Nephron (organoid): ENCODE measurements at regions not wholly inside any gene's neighbourhood (a gene's known extent, or its start where the extent isn't known, plus 50 kb on each side); places are given as distances from the start of the nearest gene placed in this dataset.

ENCODE experiments used
- H3K27ac Mint-ChIP-seq, 3 experiments: 2 replicates each; pipeline ENCODE4 v1.8.0; 2020; ENCODE audit warnings: mixed read lengths in 3 of 3, mild to moderate bottlenecking in 2 of 3, moderate library complexity in 1 of 3
- H3K27me3 Mint-ChIP-seq: 2 replicates; pipeline ENCODE4 v1.8.0; 2021; ENCODE audit warnings: low read depth, mild to moderate bottlenecking, moderate library complexity, mixed read lengths
- H3K36me3 Mint-ChIP-seq: 2 replicates; pipeline ENCODE4 v1.8.0; 2020; ENCODE audit warnings: low read depth, mixed read lengths
- H3K4me1 Mint-ChIP-seq: 2 replicates; pipeline ENCODE4 v1.8.0; 2020; ENCODE audit warnings: mixed read lengths
- H3K4me3 Mint-ChIP-seq, 3 experiments: 2 replicates each; pipeline ENCODE4 v1.8.0; 2020; ENCODE audit warnings: mild to moderate bottlenecking in 3 of 3, mixed read lengths in 3 of 3, moderate library complexity in 2 of 3
- H3K9me3 Mint-ChIP-seq: 2 replicates; pipeline ENCODE4 v1.8.0; 2020; ENCODE audit warnings: mixed read lengths
- TF ChIP-seq, protein P1 (sequence below), 3 experiments: fragments of 200-600 bp; sonication (generic); IDR thresholded peaks; one replicate each; pipeline ENCODE4 v1.5.0; 2021; ENCODE audit warnings: antibody characterized with exemption in 3 of 3; ENCODE audit not compliant: unreplicated experiment in 3 of 3

DNA sequence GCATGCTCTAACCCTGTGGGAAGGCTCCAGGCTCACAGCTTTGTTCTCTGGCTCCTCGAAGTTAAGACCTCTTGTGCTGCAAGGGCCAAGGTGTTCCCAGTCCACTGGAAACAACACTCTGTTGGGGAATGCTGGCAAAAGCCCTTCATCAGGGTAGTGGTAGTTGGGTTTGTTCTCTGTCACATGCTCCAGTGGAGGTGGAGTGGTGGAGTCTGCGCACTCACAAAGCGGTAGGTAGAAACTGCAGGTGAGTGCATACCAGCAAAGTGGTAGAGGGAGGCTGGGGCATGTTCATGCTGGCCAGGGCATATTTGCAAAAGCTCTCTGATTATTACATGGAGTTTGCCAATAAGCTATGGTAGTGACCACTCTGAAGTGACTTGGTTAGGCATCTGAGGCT lies 410.5 kb downstream of the CDH19 start:
- Mint-ChIP-seq H3K36me3 (no peaks in the 10 kb centered on the region), H3K4me1 (no peaks in the 10 kb centered on the region), H3K27me3 (no peaks in the 10 kb centered on the region), H3K27ac (no peak overlapping the region), H3K4me3 (no peak overlapping the region), H3K9me3 (no peaks in the 10 kb centered on the region)
- TF ChIP-seq, protein P1, sequence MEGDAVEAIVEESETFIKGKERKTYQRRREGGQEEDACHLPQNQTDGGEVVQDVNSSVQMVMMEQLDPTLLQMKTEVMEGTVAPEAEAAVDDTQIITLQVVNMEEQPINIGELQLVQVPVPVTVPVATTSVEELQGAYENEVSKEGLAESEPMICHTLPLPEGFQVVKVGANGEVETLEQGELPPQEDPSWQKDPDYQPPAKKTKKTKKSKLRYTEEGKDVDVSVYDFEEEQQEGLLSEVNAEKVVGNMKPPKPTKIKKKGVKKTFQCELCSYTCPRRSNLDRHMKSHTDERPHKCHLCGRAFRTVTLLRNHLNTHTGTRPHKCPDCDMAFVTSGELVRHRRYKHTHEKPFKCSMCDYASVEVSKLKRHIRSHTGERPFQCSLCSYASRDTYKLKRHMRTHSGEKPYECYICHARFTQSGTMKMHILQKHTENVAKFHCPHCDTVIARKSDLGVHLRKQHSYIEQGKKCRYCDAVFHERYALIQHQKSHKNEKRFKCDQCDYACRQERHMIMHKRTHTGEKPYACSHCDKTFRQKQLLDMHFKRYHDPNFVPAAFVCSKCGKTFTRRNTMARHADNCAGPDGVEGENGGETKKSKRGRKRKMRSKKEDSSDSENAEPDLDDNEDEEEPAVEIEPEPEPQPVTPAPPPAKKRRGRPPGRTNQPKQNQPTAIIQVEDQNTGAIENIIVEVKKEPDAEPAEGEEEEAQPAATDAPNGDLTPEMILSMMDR (IDR thresholded peaks at IDR 0.05; ENCODE audit: unreplicated experiment in 3 of 3) = no peak

DNA sequence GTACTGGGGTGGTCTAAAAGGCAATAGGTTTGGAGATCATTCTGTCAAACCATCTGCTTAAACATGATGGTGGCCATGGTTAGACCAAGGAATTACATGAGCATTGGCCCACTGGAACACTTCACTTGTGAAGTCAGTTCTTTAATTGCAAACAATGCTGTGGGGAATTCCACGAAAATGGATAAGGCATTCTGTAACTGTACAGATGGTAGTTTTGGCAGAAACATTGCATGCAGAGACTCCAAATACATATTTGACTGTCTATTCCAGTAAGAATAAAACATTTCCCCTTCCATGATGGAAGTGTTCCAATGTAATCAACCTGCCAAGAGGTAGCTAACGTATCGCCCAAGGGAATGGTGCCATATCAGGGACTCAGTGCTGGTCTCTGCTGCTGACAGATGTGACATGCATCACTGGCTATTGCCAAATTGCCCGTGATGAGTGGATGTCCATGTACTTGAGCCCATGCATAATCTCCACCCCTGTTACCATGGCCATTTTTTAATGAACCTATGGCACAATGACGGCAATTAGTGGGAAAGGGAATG lies 417.9 kb downstream of the CDH7 start:
- Mint-ChIP-seq H3K36me3 (no peaks in the 10 kb centered on the region), H3K4me1 (no peaks in the 10 kb centered on the region), H3K4me3 (no peak overlapping the region), H3K27me3 (no peaks in the 10 kb centered on the region), H3K9me3 (peaks cover 5% of the 10 kb centered on the region), H3K27ac (no peak overlapping the region)
- TF ChIP-seq, protein P1 (IDR thresholded peaks at IDR 0.05; ENCODE audit: unreplicated experiment in 3 of 3) = no peak

DNA sequence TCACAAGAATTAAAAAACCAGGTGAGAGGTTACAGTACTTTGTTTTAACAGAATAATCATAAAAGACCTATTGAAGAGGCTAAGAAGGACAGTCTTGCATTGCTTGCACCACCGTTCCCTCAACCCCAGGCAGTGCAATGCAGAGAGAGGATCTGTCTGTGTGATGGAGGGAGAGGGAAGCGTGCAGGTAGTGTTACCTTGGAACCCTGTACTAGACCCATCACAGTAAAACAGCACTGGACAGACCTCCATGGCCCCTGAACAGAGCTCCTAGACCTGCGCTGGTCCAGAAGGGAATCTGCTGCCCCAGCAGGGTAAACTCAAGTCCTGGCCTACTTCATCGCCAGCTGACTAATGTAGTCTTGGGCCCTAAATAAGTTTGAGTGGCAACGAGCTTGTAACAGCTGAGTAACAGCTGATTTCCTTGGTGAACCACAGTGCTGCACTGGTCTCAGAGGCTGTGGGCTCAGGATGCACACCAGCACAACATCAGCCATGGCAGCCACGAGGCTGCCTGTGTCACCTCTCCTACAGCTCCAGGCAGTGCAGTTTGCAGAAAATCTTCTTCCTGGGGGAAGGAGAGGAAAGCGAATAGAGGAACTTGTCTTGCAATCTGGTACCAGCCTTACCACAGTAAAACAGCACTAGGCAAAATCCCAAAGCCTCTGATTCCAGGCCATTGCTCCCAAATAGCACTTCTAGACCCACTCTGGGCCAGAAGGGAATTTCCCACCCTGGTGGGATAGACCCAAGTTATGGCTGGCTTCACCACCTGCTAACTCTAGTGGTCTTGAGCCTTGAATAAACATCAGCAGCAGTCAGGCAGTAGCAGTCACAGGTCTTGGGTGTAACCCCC lies 417.2 kb downstream of the CDH7 start:
- Mint-ChIP-seq H3K4me1 (no peaks in the 10 kb centered on the region), H3K36me3 (no peaks in the 10 kb centered on the region), H3K27ac (no peak overlapping the region), H3K27me3 (no peaks in the 10 kb centered on the region), H3K9me3 (peaks cover 5% of the 10 kb centered on the region), H3K4me3 (no peak overlapping the region)
- TF ChIP-seq, protein P1 (IDR thresholded peaks at IDR 0.05; ENCODE audit: unreplicated experiment in 3 of 3) = no peak

DNA sequence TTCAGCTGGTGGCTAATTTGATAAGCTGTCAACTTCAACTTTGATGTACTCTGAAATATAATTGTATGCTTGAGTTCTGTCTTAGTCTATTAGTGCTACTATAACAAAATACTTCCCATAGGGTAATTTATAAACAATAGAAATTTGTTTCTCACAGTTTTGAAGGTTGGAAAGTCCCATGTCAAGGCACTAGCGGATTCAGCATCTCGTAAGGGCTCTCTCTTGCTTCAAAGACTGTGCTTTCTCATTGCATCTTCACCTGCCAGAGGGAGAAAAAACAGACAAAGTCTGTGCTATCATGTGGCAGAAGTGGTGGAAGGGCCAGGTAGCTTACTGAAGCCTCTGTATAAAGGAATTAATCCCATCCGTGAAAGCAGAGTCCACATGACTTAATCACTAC lies 409.2 kb downstream of the CDH7 start:
- H3K4me1 Mint-ChIP-seq = no peaks in the 10 kb centered on the region
- no peak overlapping the region for H3K27ac Mint-ChIP-seq
- H3K36me3 Mint-ChIP-seq = no peaks in the 10 kb centered on the region
- TF ChIP-seq, protein P1 (IDR thresholded peaks at IDR 0.05; ENCODE audit: unreplicated experiment in 3 of 3) = no peak
- no peaks in the 10 kb centered on the region for H3K27me3 Mint-ChIP-seq
- peaks cover 8% of the 10 kb centered on the region for H3K9me3 Mint-ChIP-seq
- H3K4me3 Mint-ChIP-seq = no peak overlapping the region

DNA sequence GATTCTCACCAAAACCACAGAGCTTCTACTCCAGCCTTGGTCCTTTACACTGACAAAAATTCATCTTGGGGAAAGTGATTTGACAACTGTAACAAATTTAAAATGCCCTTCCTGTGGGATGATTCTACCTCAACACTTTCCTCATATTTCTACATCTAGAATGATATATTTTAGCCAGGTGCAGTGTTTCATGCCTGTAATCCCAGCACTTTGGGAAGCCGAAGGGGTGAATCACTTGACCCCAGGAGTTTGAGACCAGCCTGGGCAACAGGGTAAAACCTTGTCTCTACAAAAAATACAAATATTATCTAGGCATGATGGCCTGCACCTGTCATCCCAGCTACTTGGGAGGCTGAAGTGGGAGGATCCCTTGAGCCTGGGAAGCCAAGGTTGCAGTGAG lies 408.6 kb downstream of the CDH7 start:
- no peaks in the 10 kb centered on the region for H3K27me3 Mint-ChIP-seq
- no peaks in the 10 kb centered on the region for H3K4me1 Mint-ChIP-seq
- no peaks in the 10 kb centered on the region for H3K36me3 Mint-ChIP-seq
- TF ChIP-seq, protein P1 (IDR thresholded peaks at IDR 0.05; ENCODE audit: unreplicated experiment in 3 of 3) = no peak
- no peak overlapping the region for H3K27ac Mint-ChIP-seq
- H3K4me3 Mint-ChIP-seq = no peak overlapping the region
- peaks cover 8% of the 10 kb centered on the region for H3K9me3 Mint-ChIP-seq
